T-helper 1 cell treated with Interleukin-12 subunit alpha and Interleukin-12 subunit beta and Interleukin-4 antibody, amounts not matched to agents 30 μg/mL and 1 μg/mL, for 36 hours (primary cell): ENCODE measurements at regions not wholly inside any gene's neighbourhood (a gene's known extent, or its start where the extent isn't known, plus 50 kb on each side); places are given as distances from the start of the nearest gene placed in this dataset.
"Not testable (repeated sequence)": the region's sequence is repeated elsewhere in the genome, so short reads cannot be mapped to it uniquely, and the experiment has no call there.

ENCODE experiments used
- H3K27ac Mint-ChIP-seq: one replicate; pipeline ENCODE4 v1.8.0; 2021; ENCODE audit warnings: mild to moderate bottlenecking, mixed read lengths
- H3K27me3 Mint-ChIP-seq: one replicate; pipeline ENCODE4 v1.8.0; 2021; ENCODE audit warnings: low read depth, mixed read lengths
- H3K36me3 Mint-ChIP-seq: one replicate; pipeline ENCODE4 v1.8.0; 2021; ENCODE audit warnings: low read depth, mixed read lengths
- H3K4me1 Mint-ChIP-seq: one replicate; pipeline ENCODE4 v1.8.0; 2021; ENCODE audit warnings: low read depth, mixed read lengths
- H3K4me3 Mint-ChIP-seq: one replicate; pipeline ENCODE4 v1.8.0; 2021; ENCODE audit warnings: mild to moderate bottlenecking, moderate library complexity, mixed read lengths
- H3K9me3 Mint-ChIP-seq: one replicate; pipeline ENCODE4 v1.8.0; 2021; ENCODE audit warnings: mixed read lengths

GRCh38 chr7:46127814-46128213 lies 206.7 kb upstream of the IGFBP3 start:
- H3K4me3 Mint-ChIP-seq = no peak overlapping the region
- no peaks in the 10 kb centered on the region for H3K4me1 Mint-ChIP-seq
- no peaks in the 10 kb centered on the region for H3K36me3 Mint-ChIP-seq
- no peaks in the 10 kb centered on the region for H3K9me3 Mint-ChIP-seq
- no peak overlapping the region for H3K27ac Mint-ChIP-seq
- no peaks in the 10 kb centered on the region for H3K27me3 Mint-ChIP-seq

GRCh38 chr7:46126675-46127300 lies 205.7 kb upstream of the IGFBP3 start:
- H3K9me3 Mint-ChIP-seq = no peaks in the 10 kb centered on the region
- no peaks in the 10 kb centered on the region for H3K27me3 Mint-ChIP-seq
- H3K4me1 Mint-ChIP-seq = no peaks in the 10 kb centered on the region
- no peaks in the 10 kb centered on the region for H3K36me3 Mint-ChIP-seq
- H3K27ac Mint-ChIP-seq = no peak overlapping the region
- H3K4me3 Mint-ChIP-seq = no peak overlapping the region

GRCh38 chr7:46123756-46124343 lies 202.8 kb upstream of the IGFBP3 start:
- Mint-ChIP-seq H3K27me3 (no peaks in the 10 kb centered on the region), H3K27ac (no peak overlapping the region), H3K9me3 (no peaks in the 10 kb centered on the region), H3K36me3 (no peaks in the 10 kb centered on the region), H3K4me1 (no peaks in the 10 kb centered on the region), H3K4me3 (no peak overlapping the region)

GRCh38 chr7:46115410-46115809 lies 194.3 kb upstream of the IGFBP3 start:
- no peak overlapping the region for H3K4me3 Mint-ChIP-seq

GRCh38 chr7:46109437-46109836 lies 188.4 kb upstream of the IGFBP3 start:
- Mint-ChIP-seq H3K27ac (no peak overlapping the region), H3K36me3 (no peaks in the 10 kb centered on the region), H3K4me3 (no peak overlapping the region), H3K9me3 (no peaks in the 10 kb centered on the region), H3K4me1 (no peaks in the 10 kb centered on the region), H3K27me3 (no peaks in the 10 kb centered on the region)

More at GRCh38 chr7:46115410-46115809, 194.3 kb upstream of the IGFBP3 start:
- Mint-ChIP-seq H3K9me3 (no peaks in the 10 kb centered on the region), H3K27me3 (no peaks in the 10 kb centered on the region), H3K36me3 (no peaks in the 10 kb centered on the region), H3K4me1 (no peaks in the 10 kb centered on the region), H3K27ac (no peak overlapping the region)

DNA sequence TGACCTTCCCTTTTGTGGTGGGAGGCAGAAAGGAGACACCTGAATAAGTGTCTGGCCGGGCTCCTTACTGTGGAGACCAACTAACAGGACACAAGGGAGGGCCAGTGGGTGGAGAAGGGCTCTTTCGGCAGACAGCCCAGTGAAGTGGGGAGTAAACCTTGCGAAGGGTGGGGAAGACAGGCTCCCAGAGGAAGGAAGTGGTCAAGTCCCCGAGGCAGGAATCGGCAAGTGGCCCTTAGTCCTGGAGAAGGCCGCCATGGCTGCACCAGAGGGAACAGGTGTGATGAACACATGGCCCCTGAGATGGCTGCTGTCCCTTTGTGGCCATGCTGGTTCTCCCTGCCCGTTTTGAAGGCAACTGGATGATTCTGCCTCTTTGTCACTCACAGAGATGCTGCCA lies 187.2 kb upstream of the IGFBP3 start:
- Mint-ChIP-seq H3K36me3 (no peaks in the 10 kb centered on the region), H3K9me3 (no peaks in the 10 kb centered on the region), H3K4me1 (no peaks in the 10 kb centered on the region), H3K4me3 (no peak overlapping the region), H3K27me3 (no peaks in the 10 kb centered on the region), H3K27ac (no peak overlapping the region)

GRCh38 chr7:46107610-46108217 lies 186.6 kb upstream of the IGFBP3 start:
- Mint-ChIP-seq H3K27me3 (no peaks in the 10 kb centered on the region), H3K4me1 (no peaks in the 10 kb centered on the region), H3K36me3 (no peaks in the 10 kb centered on the region), H3K4me3 (no peak overlapping the region), H3K27ac (no peak overlapping the region), H3K9me3 (no peaks in the 10 kb centered on the region)

GRCh38 chr7:46100521-46100920 lies 179.4 kb upstream of the IGFBP3 start:
- no peak overlapping the region for H3K27ac Mint-ChIP-seq
- H3K27me3 Mint-ChIP-seq = no peaks in the 10 kb centered on the region
- H3K36me3 Mint-ChIP-seq = no peaks in the 10 kb centered on the region
- no peak overlapping the region for H3K4me3 Mint-ChIP-seq
- no peaks in the 10 kb centered on the region for H3K9me3 Mint-ChIP-seq
- no peaks in the 10 kb centered on the region for H3K4me1 Mint-ChIP-seq

DNA sequence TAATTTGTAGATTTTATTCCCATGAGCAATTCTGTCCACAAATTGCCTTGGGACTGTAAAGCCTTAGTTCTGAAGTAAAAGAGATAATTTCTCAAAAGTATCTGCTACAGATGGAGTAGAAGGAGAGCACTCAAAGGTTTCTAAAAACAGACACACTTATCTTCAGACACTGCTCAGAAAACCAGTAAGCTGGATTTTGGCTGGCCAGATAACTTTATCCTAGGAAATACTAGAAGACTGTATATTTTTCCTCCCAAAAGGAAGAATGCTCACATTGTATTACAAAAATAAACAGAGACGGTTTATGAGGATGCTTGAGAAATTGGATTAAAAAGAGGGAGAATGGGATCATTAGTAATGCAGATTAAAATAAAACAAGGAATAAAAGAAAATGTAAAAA lies 178.0 kb upstream of the IGFBP3 start:
- Mint-ChIP-seq H3K9me3 (no peaks in the 10 kb centered on the region), H3K36me3 (no peaks in the 10 kb centered on the region), H3K27ac (no peak overlapping the region), H3K4me1 (no peaks in the 10 kb centered on the region), H3K27me3 (no peaks in the 10 kb centered on the region), H3K4me3 (no peak overlapping the region)

- Mint-ChIP-seq H3K36me3 (no peaks in the 10 kb centered on the region), H3K27me3 (no peaks in the 10 kb centered on the region), H3K4me3 (no peak overlapping the region)
Observed at GRCh38 chr7:46091071-46091470, 170.0 kb upstream of the IGFBP3 start.

GRCh38 chr7:46089281-46089680 lies 168.2 kb upstream of the IGFBP3 start:
- Mint-ChIP-seq H3K27ac (no peak overlapping the region), H3K4me3 (no peak overlapping the region), H3K27me3 (no peaks in the 10 kb centered on the region), H3K4me1 (no peaks in the 10 kb centered on the region), H3K36me3 (no peaks in the 10 kb centered on the region), H3K9me3 (peaks cover 9% of the 10 kb centered on the region)

More at GRCh38 chr7:46091071-46091470, 170.0 kb upstream of the IGFBP3 start:
- Mint-ChIP-seq H3K9me3 (peaks cover 9% of the 10 kb centered on the region), H3K4me1 (no peaks in the 10 kb centered on the region), H3K27ac (no peak overlapping the region)

- not testable (repeated sequence) for H3K4me3 Mint-ChIP-seq, H3K9me3 Mint-ChIP-seq
Observed at GRCh38 chr7:46088486-46088885, 167.4 kb upstream of the IGFBP3 start.

GRCh38 chr7:46080595-46081159 lies 159.6 kb upstream of the IGFBP3 start:
- H3K4me1 Mint-ChIP-seq = no peaks in the 10 kb centered on the region
- no peaks in the 10 kb centered on the region for H3K36me3 Mint-ChIP-seq
- H3K9me3 Mint-ChIP-seq = no peaks in the 10 kb centered on the region
- H3K4me3 Mint-ChIP-seq = no peak overlapping the region
- no peaks in the 10 kb centered on the region for H3K27me3 Mint-ChIP-seq
- no peak overlapping the region for H3K27ac Mint-ChIP-seq

More at GRCh38 chr7:46088486-46088885, 167.4 kb upstream of the IGFBP3 start:
- not testable (repeated sequence) for H3K27ac Mint-ChIP-seq, H3K36me3 Mint-ChIP-seq, H3K4me1 Mint-ChIP-seq, H3K27me3 Mint-ChIP-seq

DNA sequence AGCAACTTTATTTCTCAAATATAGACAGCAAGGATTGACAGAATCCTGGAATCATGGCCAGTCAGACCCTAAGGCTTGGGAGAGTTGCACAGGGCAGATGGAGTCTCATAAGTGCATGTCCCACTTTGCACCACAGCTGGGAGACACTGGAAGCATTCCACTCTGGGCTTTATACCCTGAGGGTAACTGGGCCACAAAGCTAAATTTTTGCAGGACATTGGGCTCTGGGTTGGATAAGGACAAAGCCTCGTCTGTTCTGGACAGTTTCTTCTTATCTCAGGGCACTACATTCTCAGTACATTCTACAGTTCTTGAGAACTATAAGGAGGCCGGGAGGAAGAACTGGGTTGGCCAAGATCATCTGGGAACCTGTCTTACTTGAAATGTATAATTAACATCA lies 158.3 kb upstream of the IGFBP3 start:
- Mint-ChIP-seq H3K36me3 (no peaks in the 10 kb centered on the region), H3K4me1 (no peaks in the 10 kb centered on the region), H3K9me3 (no peaks in the 10 kb centered on the region), H3K27ac (no peak overlapping the region), H3K27me3 (no peaks in the 10 kb centered on the region), H3K4me3 (no peak overlapping the region)

DNA sequence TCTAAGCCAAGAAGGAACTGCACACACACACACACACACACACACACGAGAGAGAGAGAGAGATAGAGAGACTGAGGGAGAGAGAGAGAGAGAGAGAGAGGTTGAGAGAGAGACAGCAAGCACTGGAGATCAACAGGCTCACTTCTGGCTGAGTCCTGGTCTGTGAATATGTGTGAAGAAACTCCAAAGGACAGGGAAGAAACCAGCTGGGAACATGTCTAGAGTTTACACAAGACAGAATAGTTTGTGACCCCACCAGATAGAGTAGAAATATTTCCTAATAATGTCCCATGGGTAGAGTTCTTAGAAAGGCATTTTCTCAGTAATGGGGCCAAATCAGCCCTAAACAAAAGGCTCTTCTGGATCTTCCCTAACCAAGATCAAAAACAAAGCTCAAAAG lies 155.5 kb upstream of the IGFBP3 start:
- Mint-ChIP-seq H3K9me3 (no peaks in the 10 kb centered on the region), H3K4me3 (no peak overlapping the region), H3K36me3 (no peaks in the 10 kb centered on the region), H3K27ac (no peak overlapping the region), H3K27me3 (no peaks in the 10 kb centered on the region), H3K4me1 (no peaks in the 10 kb centered on the region)
